ENCODE measurements at regions not wholly inside any gene's neighbourhood (a gene's known extent, or its start where the extent isn't known, plus 50 kb on each side); places are given as distances from the start of the nearest gene placed in this dataset.

- no peak overlapping the region for H3K4me3 Mint-ChIP-seq (ENCODE audit: unreplicated experiment)
- DNase-seq (ENCODE audit: low spot score), result no peak
Observed at GRCh38 chr4:170497112-170497511, 407.4 kb upstream of the AADAT start.

GRCh38 chr4:170491981-170492380 lies 402.2 kb upstream of the AADAT start:
- H3K9me3 Mint-ChIP-seq (ENCODE audit: low read depth), result peaks cover 17% of the 10 kb centered on the region
- DNase-seq (ENCODE audit: low spot score), result no peak
- TF ChIP-seq CTCF (IDR thresholded peaks at IDR 0.05), result no peak
- no peaks in the 10 kb centered on the region for H3K4me1 Mint-ChIP-seq (ENCODE audit: low read depth)
- H3K36me3 Mint-ChIP-seq (ENCODE audit: low read depth), result no peaks in the 10 kb centered on the region
- no peak overlapping the region for H3K4me3 Mint-ChIP-seq (ENCODE audit: unreplicated experiment)
- H3K27me3 Mint-ChIP-seq (ENCODE audit: low read depth), result peaks cover 5% of the 10 kb centered on the region
- no peak overlapping the region for H3K27ac Mint-ChIP-seq (ENCODE audit: unreplicated experiment)

More at GRCh38 chr4:170497112-170497511, 407.4 kb upstream of the AADAT start:
- Mint-ChIP-seq H3K27me3 (ENCODE audit: low read depth) (peaks cover 4% of the 10 kb centered on the region), H3K27ac (ENCODE audit: unreplicated experiment) (no peak overlapping the region), H3K4me1 (ENCODE audit: low read depth) (no peaks in the 10 kb centered on the region), H3K9me3 (ENCODE audit: low read depth) (peaks cover 17% of the 10 kb centered on the region), H3K36me3 (ENCODE audit: low read depth) (no peaks in the 10 kb centered on the region)
- TF ChIP-seq CTCF (IDR thresholded peaks at IDR 0.05), result no peak

- Mint-ChIP-seq H3K9me3 (ENCODE audit: low read depth) (no peaks in the 10 kb centered on the region), H3K27ac (ENCODE audit: unreplicated experiment) (no peak overlapping the region), H3K36me3 (ENCODE audit: low read depth) (no peaks in the 10 kb centered on the region), H3K4me1 (ENCODE audit: low read depth) (no peaks in the 10 kb centered on the region), H3K27me3 (ENCODE audit: low read depth) (peaks cover 5% of the 10 kb centered on the region), H3K4me3 (ENCODE audit: unreplicated experiment) (no peak overlapping the region)
- no peak for DNase-seq (ENCODE audit: low spot score)
- TF ChIP-seq CTCF (IDR thresholded peaks at IDR 0.05), result no peak
Observed at GRCh38 chr4:170476351-170476750, 386.6 kb upstream of the AADAT start.

GRCh38 chr4:170465429-170465828 lies 375.7 kb upstream of the AADAT start:
- no peak for DNase-seq (ENCODE audit: low spot score)
- no peaks in the 10 kb centered on the region for H3K4me1 Mint-ChIP-seq (ENCODE audit: low read depth)
- H3K27me3 Mint-ChIP-seq (ENCODE audit: low read depth), result no peaks in the 10 kb centered on the region
- H3K27ac Mint-ChIP-seq (ENCODE audit: unreplicated experiment), result no peak overlapping the region
- no peaks in the 10 kb centered on the region for H3K9me3 Mint-ChIP-seq (ENCODE audit: low read depth)
- H3K36me3 Mint-ChIP-seq (ENCODE audit: low read depth), result no peaks in the 10 kb centered on the region
- H3K4me3 Mint-ChIP-seq (ENCODE audit: unreplicated experiment), result no peak overlapping the region
- TF ChIP-seq CTCF (IDR thresholded peaks at IDR 0.05), result no peak

GRCh38 chr4:170464614-170465197 lies 374.9 kb upstream of the AADAT start:
- no peak for TF ChIP-seq CTCF (IDR thresholded peaks at IDR 0.05)
- no peak overlapping the region for H3K27ac Mint-ChIP-seq (ENCODE audit: unreplicated experiment)
- H3K9me3 Mint-ChIP-seq (ENCODE audit: low read depth), result no peaks in the 10 kb centered on the region
- H3K36me3 Mint-ChIP-seq (ENCODE audit: low read depth), result no peaks in the 10 kb centered on the region
- H3K4me1 Mint-ChIP-seq (ENCODE audit: low read depth), result no peaks in the 10 kb centered on the region
- no peaks in the 10 kb centered on the region for H3K27me3 Mint-ChIP-seq (ENCODE audit: low read depth)
- no peak for DNase-seq (ENCODE audit: low spot score)
- H3K4me3 Mint-ChIP-seq (ENCODE audit: unreplicated experiment), result no peak overlapping the region

Data from chondrocyte (in vitro differentiated cells).